Mammary epithelial cell (primary cell): ENCODE measurements at regions not wholly inside any gene's neighbourhood (a gene's known extent, or its start where the extent isn't known, plus 50 kb on each side); places are given as distances from the start of the nearest gene placed in this dataset.

Source experiments
- CTCF ChIP-seq, 2 donors: IDR thresholded peaks in 1 of 2; conservative IDR thresholded peaks in 1 of 2; 2 replicates each; pipeline ENCODE4 v1.5.1; 2011 to 2012; ENCODE audit warnings: inconsistent platforms in 2 of 2, low read length in 2 of 2, mild to moderate bottlenecking in 2 of 2, control low read depth in 1 of 2, low read depth in 1 of 2; ENCODE audit not compliant: insufficient read depth in 1 of 2; ENCODE audit errors: extremely low read depth in 1 of 2
- EZH2 ChIP-seq: IDR thresholded peaks from 2 replicates; pipeline ENCODE4 v1.6.1; 2012; ENCODE audit warnings: low read length, inconsistent platforms, borderline replicate concordance

- TF ChIP-seq CTCF (conservative IDR thresholded peaks at IDR 0.05 in 1 of 2, IDR thresholded peaks at IDR 0.05 in 1 of 2; ENCODE audit: extremely low read depth in 1 of 2, insufficient read depth in 1 of 2, low read depth in 1 of 2, low read length in 2 of 2), result no peak
- no peak for TF ChIP-seq EZH2
These were observed 1676.9 kb downstream of the PCDH9 start for GRCh38 chr13:65553096-65553727.
